Ishikawa (cell line): ENCODE measurements at regions not wholly inside any gene's neighbourhood (a gene's known extent, or its start where the extent isn't known, plus 50 kb on each side); places are given as distances from the start of the nearest gene placed in this dataset.

Experiments used
- CEBPB ChIP-seq: IDR thresholded peaks from 2 replicates; pipeline ENCODE4 v1.6.1; 2012
- EP300 ChIP-seq: IDR thresholded peaks from 2 replicates; pipeline ENCODE4 v1.6.1; 2012; ENCODE audit warnings: borderline replicate concordance
- FOXM1 ChIP-seq: IDR thresholded peaks from 2 replicates; pipeline ENCODE4 v1.6.1; 2012; ENCODE audit warnings: low read depth, borderline replicate concordance
- RAD21 ChIP-seq: IDR thresholded peaks from 2 replicates; pipeline ENCODE4 v1.6.1; 2012; ENCODE audit warnings: low read depth
- TAF1 ChIP-seq: IDR thresholded peaks from 2 replicates; pipeline ENCODE4 v1.6.1; 2012; ENCODE audit warnings: low read depth, mild to moderate bottlenecking
- TF ChIP-seq, protein P1 (sequence below): IDR thresholded peaks from 2 replicates; pipeline ENCODE4 v1.6.1; 2012; ENCODE audit warnings: low read depth, mild to moderate bottlenecking

DNA sequence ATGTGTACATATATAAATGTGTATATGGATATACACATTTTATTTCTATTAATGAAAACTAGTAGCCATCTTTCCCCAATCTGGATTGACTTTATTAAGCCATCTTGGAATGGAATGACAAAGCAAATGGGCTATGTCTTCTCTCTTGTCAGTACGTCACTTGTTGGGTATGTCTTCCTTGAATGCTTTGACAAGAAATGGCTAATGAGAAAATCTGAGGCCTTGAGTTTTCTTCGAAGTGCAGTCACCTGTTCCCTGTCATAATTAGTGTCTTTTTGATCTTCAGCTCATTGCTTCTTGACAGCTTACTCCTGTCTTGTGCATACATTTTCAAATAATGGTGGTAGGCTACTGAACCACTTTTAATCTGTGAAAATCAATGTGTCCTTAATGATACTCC lies 243.2 kb upstream of the RGMB start:
- no peak for TF ChIP-seq EP300
- TF ChIP-seq CEBPB, result no peak
- TF ChIP-seq RAD21, result no peak
- no peak for TF ChIP-seq TAF1
- TF ChIP-seq FOXM1, result no peak
- TF ChIP-seq, protein P1, sequence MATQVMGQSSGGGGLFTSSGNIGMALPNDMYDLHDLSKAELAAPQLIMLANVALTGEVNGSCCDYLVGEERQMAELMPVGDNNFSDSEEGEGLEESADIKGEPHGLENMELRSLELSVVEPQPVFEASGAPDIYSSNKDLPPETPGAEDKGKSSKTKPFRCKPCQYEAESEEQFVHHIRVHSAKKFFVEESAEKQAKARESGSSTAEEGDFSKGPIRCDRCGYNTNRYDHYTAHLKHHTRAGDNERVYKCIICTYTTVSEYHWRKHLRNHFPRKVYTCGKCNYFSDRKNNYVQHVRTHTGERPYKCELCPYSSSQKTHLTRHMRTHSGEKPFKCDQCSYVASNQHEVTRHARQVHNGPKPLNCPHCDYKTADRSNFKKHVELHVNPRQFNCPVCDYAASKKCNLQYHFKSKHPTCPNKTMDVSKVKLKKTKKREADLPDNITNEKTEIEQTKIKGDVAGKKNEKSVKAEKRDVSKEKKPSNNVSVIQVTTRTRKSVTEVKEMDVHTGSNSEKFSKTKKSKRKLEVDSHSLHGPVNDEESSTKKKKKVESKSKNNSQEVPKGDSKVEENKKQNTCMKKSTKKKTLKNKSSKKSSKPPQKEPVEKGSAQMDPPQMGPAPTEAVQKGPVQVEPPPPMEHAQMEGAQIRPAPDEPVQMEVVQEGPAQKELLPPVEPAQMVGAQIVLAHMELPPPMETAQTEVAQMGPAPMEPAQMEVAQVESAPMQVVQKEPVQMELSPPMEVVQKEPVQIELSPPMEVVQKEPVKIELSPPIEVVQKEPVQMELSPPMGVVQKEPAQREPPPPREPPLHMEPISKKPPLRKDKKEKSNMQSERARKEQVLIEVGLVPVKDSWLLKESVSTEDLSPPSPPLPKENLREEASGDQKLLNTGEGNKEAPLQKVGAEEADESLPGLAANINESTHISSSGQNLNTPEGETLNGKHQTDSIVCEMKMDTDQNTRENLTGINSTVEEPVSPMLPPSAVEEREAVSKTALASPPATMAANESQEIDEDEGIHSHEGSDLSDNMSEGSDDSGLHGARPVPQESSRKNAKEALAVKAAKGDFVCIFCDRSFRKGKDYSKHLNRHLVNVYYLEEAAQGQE, result no peak
